ENCODE measurements at regions not wholly inside any gene's neighbourhood (a gene's known extent, or its start where the extent isn't known, plus 50 kb on each side); places are given as distances from the start of the nearest gene placed in this dataset.
A peak's percentile ranks its signal among the peaks of the same experiment; 100 is the strongest.

GRCh38 chr12:66044731-66045130 is 85.8 kb downstream of the LLPH start:
- DNase-seq (ENCODE audit: low spot score), result no peak

DNA sequence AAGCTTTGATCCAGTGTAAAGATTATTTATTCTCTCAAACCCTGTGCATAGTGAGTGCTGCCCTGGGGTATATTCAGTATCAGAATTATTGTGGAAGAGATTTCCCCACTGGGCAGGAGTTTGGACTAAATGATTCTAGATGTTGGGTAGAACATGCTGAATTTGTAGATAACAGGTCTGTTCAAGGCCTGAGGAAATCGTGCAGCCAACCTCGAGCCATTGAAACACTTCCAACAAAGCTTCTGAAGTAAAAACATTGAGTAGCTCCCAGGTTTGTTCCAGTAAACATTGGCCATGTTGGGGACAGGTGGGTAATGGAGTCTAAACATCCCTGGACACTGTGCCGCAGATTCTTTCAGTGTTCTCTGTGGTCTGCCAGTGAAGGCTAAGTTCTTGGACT is 87.5 kb downstream of the LLPH start:
- no peak for DNase-seq (ENCODE audit: low spot score)

- no peak for DNase-seq (ENCODE audit: low spot score)
These were observed 88.7 kb downstream of the LLPH start for GRCh38 chr12:66041651-66042363.

- DNase-seq (ENCODE audit: low spot score), result peak; percentile 30
These were observed 94.2 kb downstream of the LLPH start for GRCh38 chr12:66036317-66036716.

- peak; percentile 37 for DNase-seq (ENCODE audit: low spot score)
These were observed 95.1 kb downstream of the LLPH start for GRCh38 chr12:66035288-66035966.

DNA sequence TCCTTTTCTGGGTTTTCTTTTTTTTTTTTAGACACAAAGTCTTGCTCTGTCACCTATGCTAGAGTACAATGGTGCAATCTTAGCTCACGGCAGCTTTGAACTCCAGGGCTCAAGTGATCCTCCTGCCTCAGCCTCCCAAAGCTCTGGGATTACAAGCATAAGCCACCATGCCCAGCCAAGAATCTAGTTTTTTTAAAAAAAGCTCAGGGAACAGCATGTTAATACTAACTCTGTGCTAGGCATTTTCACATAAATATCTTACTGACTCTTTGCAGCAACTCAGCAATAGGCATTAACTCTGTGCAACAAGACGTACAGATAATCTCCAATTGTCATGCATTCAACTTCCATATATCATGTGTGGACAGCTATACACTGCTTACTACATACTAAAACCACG is 97.4 kb downstream of the LLPH start:
- no peak for DNase-seq (ENCODE audit: low spot score)

- no peak for DNase-seq (ENCODE audit: low spot score)
These were observed 97.8 kb downstream of the LLPH start for GRCh38 chr12:66032739-66033138.

DNA sequence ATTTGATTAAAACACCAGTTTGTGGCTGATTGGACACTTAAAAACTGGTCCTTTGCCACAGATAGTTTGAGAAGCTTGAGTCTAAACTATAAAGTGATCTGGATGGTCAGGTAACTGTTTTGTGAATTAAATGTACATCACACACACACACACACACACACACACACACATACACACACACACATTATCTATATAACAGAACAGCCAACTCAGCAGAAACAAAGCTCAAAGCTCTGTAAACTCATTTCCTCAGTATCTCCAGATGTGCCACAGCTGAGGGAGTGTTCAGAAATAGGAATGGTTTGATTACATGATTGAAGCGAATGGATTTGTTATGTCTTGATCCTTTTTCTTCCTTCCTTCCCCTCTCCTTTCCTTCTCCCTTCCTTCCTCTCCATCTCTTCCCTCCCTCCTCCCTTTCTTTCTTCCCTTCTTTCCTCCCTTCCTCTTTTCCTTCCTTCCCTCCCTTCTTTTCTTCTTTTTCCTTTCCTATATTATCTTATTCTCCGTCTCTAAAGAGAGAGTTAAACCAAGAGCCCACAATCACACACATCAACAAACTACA is 100.3 kb downstream of the LLPH start:
- no peak for DNase-seq (ENCODE audit: low spot score)

- no peak for DNase-seq (ENCODE audit: low spot score)
These were observed 102.2 kb downstream of the LLPH start for GRCh38 chr12:66028390-66028789.

DNA sequence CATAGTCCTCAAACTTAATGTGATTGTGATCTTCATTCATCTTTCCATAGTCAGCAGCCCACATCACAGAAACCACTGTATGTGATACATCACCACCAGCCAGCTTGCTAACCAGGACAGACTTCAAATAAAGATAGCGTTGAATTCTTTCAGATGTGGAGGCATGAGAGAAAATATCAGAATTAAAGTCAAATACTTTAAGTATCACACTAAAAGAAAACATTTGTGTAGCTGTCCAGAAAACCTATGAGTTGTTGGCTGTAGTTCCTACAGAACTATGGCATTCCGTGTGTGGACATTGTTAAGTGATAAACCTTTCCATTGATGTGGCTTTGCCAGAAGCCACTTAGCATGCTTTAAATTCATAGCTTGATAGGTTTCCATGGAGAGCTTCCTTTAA is 105.1 kb downstream of the LLPH start:
- DNase-seq (ENCODE audit: low spot score), result no peak

- DNase-seq (ENCODE audit: low spot score), result no peak
These were observed 105.6 kb downstream of the LLPH start for GRCh38 chr12:66024949-66025348.

DNA sequence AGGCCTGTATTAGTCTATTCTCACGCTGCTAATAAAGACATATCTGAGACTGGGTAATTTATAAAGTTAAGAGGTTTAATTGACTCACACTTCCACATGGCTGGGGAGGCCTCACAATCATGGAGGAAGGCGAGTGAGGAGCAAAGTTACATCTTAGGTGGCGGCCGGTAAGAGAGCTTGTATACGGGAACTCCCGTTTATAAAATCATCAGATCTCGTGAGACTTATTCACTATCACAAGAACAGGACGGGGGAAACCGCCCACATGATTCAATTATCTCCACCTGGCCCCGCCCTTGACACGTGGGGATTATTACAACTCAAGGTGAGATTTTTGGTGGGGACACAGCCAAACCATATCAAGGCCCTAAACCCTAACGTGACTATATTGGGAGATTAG is 110.1 kb downstream of the LLPH start:
- DNase-seq (ENCODE audit: low spot score), result no peak

GRCh38 chr12:66017736-66018135 is 112.8 kb downstream of the LLPH start:
- DNase-seq (ENCODE audit: low spot score), result no peak

Data from D341Med (cell line).